Thyroid gland (tissue), 4 donors: ENCODE measurements at regions not wholly inside any gene's neighbourhood (a gene's known extent, or its start where the extent isn't known, plus 50 kb on each side); places are given as distances from the start of the nearest gene placed in this dataset.

Experiments
- POLR2A ChIP-seq, 2 donors: fragments of 450-650 bp; IDR thresholded peaks; one replicate each; pipeline ENCODE4 v1.6.1; 2017; ENCODE audit warnings: antibody characterized with exemption in 2 of 2, mild to moderate bottlenecking in 2 of 2, moderate library complexity in 1 of 2
- TF ChIP-seq, protein P1 (sequence below), 6 experiments: fragments of 200-600 bp in 3 of 6; fragments of 450-650 bp in 3 of 6; sonication (generic) in 3 of 6; IDR thresholded peaks; one replicate each; pipeline ENCODE4 v1.5.1; 2016 to 2019; ENCODE audit warnings: antibody characterized with exemption in 6 of 6, mild to moderate bottlenecking in 2 of 6, inconsistent platforms in 1 of 6, moderate library complexity in 1 of 6

- no peak for TF ChIP-seq POLR2A (IDR thresholded peaks at IDR 0.05)
- TF ChIP-seq, protein P1, sequence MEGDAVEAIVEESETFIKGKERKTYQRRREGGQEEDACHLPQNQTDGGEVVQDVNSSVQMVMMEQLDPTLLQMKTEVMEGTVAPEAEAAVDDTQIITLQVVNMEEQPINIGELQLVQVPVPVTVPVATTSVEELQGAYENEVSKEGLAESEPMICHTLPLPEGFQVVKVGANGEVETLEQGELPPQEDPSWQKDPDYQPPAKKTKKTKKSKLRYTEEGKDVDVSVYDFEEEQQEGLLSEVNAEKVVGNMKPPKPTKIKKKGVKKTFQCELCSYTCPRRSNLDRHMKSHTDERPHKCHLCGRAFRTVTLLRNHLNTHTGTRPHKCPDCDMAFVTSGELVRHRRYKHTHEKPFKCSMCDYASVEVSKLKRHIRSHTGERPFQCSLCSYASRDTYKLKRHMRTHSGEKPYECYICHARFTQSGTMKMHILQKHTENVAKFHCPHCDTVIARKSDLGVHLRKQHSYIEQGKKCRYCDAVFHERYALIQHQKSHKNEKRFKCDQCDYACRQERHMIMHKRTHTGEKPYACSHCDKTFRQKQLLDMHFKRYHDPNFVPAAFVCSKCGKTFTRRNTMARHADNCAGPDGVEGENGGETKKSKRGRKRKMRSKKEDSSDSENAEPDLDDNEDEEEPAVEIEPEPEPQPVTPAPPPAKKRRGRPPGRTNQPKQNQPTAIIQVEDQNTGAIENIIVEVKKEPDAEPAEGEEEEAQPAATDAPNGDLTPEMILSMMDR (IDR thresholded peaks at IDR 0.05) = no peak
Measured at GRCh38 chr21:20086508-20086907, 911.7 kb upstream of the NCAM2 start.
